Transverse colon (tissue), 4 donors: ENCODE measurements at regions not wholly inside any gene's neighbourhood (a gene's known extent, or its start where the extent isn't known, plus 50 kb on each side); places are given as distances from the start of the nearest gene placed in this dataset.
"Not testable (repeated sequence)": the region's sequence is repeated elsewhere in the genome, so short reads cannot be mapped to it uniquely, and the experiment has no call there.

Experiments
- DNase-seq: peaks from one replicate; pipeline ENCODE4 v3.0.0-alpha.2; 2019
- H3K27ac ChIP-seq, 4 donors: fragments of 200-600 bp; sonication (generic); 2 replicates each; pipeline ENCODE4 v1.5.1; 2016 to 2018; ENCODE audit warnings: inconsistent platforms in 4 of 4
- H3K27me3 ChIP-seq: fragments of 200-600 bp; sonication (generic); 2 replicates; pipeline ENCODE4 v1.5.1; 2017; ENCODE audit warnings: inconsistent platforms
- H3K36me3 ChIP-seq, 4 donors: fragments of 200-600 bp; sonication (generic); 2 replicates each; pipeline ENCODE4 v1.5.1; 2017 to 2019; ENCODE audit warnings: inconsistent platforms in 4 of 4
- H3K4me1 ChIP-seq, 4 donors: fragments of 200-600 bp; sonication (generic); 2 replicates each; pipeline ENCODE4 v1.5.1; 2017 to 2020; ENCODE audit warnings: inconsistent platforms in 4 of 4
- H3K4me3 ChIP-seq, 4 donors: fragments of 200-600 bp; sonication (generic); 1 replicate in 1 of 4; 2 replicates in 3 of 4; pipeline versions ENCODE4 v1.5.1 to v1.6.1; 2017 to 2019; ENCODE audit warnings: inconsistent platforms in 4 of 4
- H3K9me3 ChIP-seq, 2 donors: fragments of 200-600 bp; sonication (generic); 2 replicates each; pipeline ENCODE4 v1.5.1; 2017 to 2019; ENCODE audit warnings: inconsistent platforms in 2 of 2
- CTCF ChIP-seq, 5 experiments: fragments of 200-600 bp in 3 of 5; fragments of 450-650 bp in 2 of 5; sonication (generic) in 3 of 5; IDR thresholded peaks; 1 replicate in 2 of 5; 2 replicates in 3 of 5; pipeline ENCODE4 v1.5.1; 2016 to 2017; ENCODE audit warnings: antibody characterized with exemption in 5 of 5, inconsistent platforms in 3 of 5, mild to moderate bottlenecking in 2 of 5, moderate library complexity in 1 of 5
- EP300 ChIP-seq: sonication (generic); formaldehyde crosslinking; IDR thresholded peaks from one replicate; pipeline ENCODE4 v1.6.1; 2017; ENCODE audit warnings: antibody characterized with exemption, low read depth
- POLR2A ChIP-seq: fragments of 450-650 bp; IDR thresholded peaks from one replicate; pipeline ENCODE4 v1.6.1; 2016; ENCODE audit warnings: antibody characterized with exemption, mild to moderate bottlenecking, moderate library complexity
- POLR2AphosphoS5 ChIP-seq, 3 donors: sonication (generic); formaldehyde crosslinking; IDR thresholded peaks; one replicate each; pipeline ENCODE4 v1.6.1; 2016; ENCODE audit warnings: antibody characterized with exemption in 3 of 3
- WGBS, 2 donors: methylation state at CpG; one replicate each; pipeline ENCODE4 v1.1.5; 2018; ENCODE audit warnings: low coverage in 1 of 2; 5-methylcytosine and 5-hydroxymethylcytosine counted together
- in situ Hi-C, 4 donors: fragments of 200-750 bp; cut with MboI; loops; one replicate each; pipeline versions ENCODE4 v1.15.0 to v1.15.1; 2017; ENCODE audit warnings: low sequenced_read_pairs in 3 of 4, low pct_ligation_motif_present in 1 of 4, low pct_unique_long_range_greater_than_20kb in 1 of 4
- intact Hi-C: fragments of 100-400 bp; cut with DNase I; formaldehyde crosslinking; loops from one replicate; pipeline ENCODE4 v1.15.1; 2023; ENCODE audit warnings: low total_unique reads

GRCh38 chr17:26981845-26982425 is 312.0 kb upstream of the WSB1 start:
- 94% methylated on average over 25 of the region's 30 CpGs; no CpG with 5 or more reads in 1 of the 2 donors for WGBS, 2 donors
- H3K36me3 ChIP-seq, H3K27ac ChIP-seq, intact Hi-C loops, DNase-seq, in situ Hi-C loops, H3K4me1 ChIP-seq, H3K27me3 ChIP-seq, H3K4me3 ChIP-seq, H3K9me3 ChIP-seq: not testable (repeated sequence)

- H3K9me3 ChIP-seq, H3K27me3 ChIP-seq, intact Hi-C loops, H3K27ac ChIP-seq, H3K4me3 ChIP-seq, H3K36me3 ChIP-seq, H3K4me1 ChIP-seq, DNase-seq, in situ Hi-C loops: not testable (repeated sequence)
- WGBS, 2 donors = 88% methylated on average over 3 of the region's 3 CpGs; no CpG with 5 or more reads in 1 of the 2 donors
These were observed 311.4 kb upstream of the WSB1 start for GRCh38 chr17:26982563-26982962.

- in situ Hi-C loops, intact Hi-C loops, H3K4me3 ChIP-seq, H3K4me1 ChIP-seq, H3K27me3 ChIP-seq, H3K36me3 ChIP-seq, H3K9me3 ChIP-seq, DNase-seq, H3K27ac ChIP-seq: not testable (repeated sequence)
- WGBS, 2 donors = 48 to 77% methylated on average over 3 of the region's 3 CpGs
These were observed 306.1 kb upstream of the WSB1 start for GRCh38 chr17:26987851-26988250.

- H3K27ac ChIP-seq, intact Hi-C loops: not testable (repeated sequence)
These were observed 299.3 kb upstream of the WSB1 start for GRCh38 chr17:26994648-26995047.

GRCh38 chr17:26996146-26996916 is 297.6 kb upstream of the WSB1 start:
- in situ Hi-C loops, H3K9me3 ChIP-seq, intact Hi-C loops, H3K27ac ChIP-seq, H3K4me3 ChIP-seq, H3K4me1 ChIP-seq, DNase-seq, H3K27me3 ChIP-seq, H3K36me3 ChIP-seq: not testable (repeated sequence)
- WGBS, 2 donors = 64 to 89% methylated on average over 2 to 7 of the region's 7 CpGs

More at GRCh38 chr17:26994648-26995047, 299.3 kb upstream of the WSB1 start:
- DNase-seq, in situ Hi-C loops, H3K9me3 ChIP-seq, H3K4me3 ChIP-seq, H3K27me3 ChIP-seq, H3K36me3 ChIP-seq, H3K4me1 ChIP-seq: not testable (repeated sequence)
- WGBS, 2 donors = 87% methylated on average over 6 of the region's 6 CpGs; no CpG with 5 or more reads in 1 of the 2 donors

- H3K27ac ChIP-seq, H3K4me3 ChIP-seq, in situ Hi-C loops, H3K9me3 ChIP-seq, DNase-seq, H3K27me3 ChIP-seq, intact Hi-C loops, H3K36me3 ChIP-seq, H3K4me1 ChIP-seq: not testable (repeated sequence)
- 68% methylated on average over 4 of the region's 4 CpGs; no CpG with 5 or more reads in 1 of the 2 donors for WGBS, 2 donors
These were observed 286.0 kb upstream of the WSB1 start for GRCh38 chr17:27007734-27008531.

- Histone ChIP-seq H3K27ac (no peak overlapping the region), H3K27me3 (no peaks in the 10 kb centered on the region), H3K4me1 (no peaks in the 10 kb centered on the region), H3K4me3 (no peak overlapping the region), H3K36me3 (no peaks in the 10 kb centered on the region), H3K9me3 (no peaks in the 10 kb centered on the region)
- no peak for DNase-seq
- intact Hi-C loops = no loop called here
- in situ Hi-C loops = no loop called here
- no peak for TF ChIP-seq POLR2AphosphoS5 (IDR thresholded peaks at IDR 0.05)
- no peak for TF ChIP-seq POLR2A
- TF ChIP-seq CTCF (IDR thresholded peaks at IDR 0.05) = no peak
- no peak for TF ChIP-seq EP300
- 87 to 100% methylated on average over 1 to 14 of the region's 14 CpGs for WGBS, 2 donors
These were observed 284.8 kb upstream of the WSB1 start for GRCh38 chr17:27009087-27009486.

GRCh38 chr17:27010138-27010537 is 283.8 kb upstream of the WSB1 start:
- H3K4me1 ChIP-seq, H3K9me3 ChIP-seq, intact Hi-C loops, H3K36me3 ChIP-seq, H3K27ac ChIP-seq, in situ Hi-C loops, H3K27me3 ChIP-seq, DNase-seq, H3K4me3 ChIP-seq: not testable (repeated sequence)
- 60% methylated on average over 2 of the region's 3 CpGs; no CpG with 5 or more reads in 1 of the 2 donors for WGBS, 2 donors

GRCh38 chr17:27030552-27030951 is 263.4 kb upstream of the WSB1 start:
- intact Hi-C loops, DNase-seq, H3K36me3 ChIP-seq, H3K4me1 ChIP-seq, in situ Hi-C loops, H3K27ac ChIP-seq, H3K4me3 ChIP-seq, H3K9me3 ChIP-seq, H3K27me3 ChIP-seq: not testable (repeated sequence)
- 60 to 77% methylated on average over 3 of the region's 3 CpGs for WGBS, 2 donors
